Transverse colon (tissue), 4 donors: ENCODE measurements at regions not wholly inside any gene's neighbourhood (a gene's known extent, or its start where the extent isn't known, plus 50 kb on each side); places are given as distances from the start of the nearest gene placed in this dataset.
A peak's percentile ranks its signal among the peaks of the same experiment; 100 is the strongest.

Experiments
- DNase-seq: peaks from one replicate; pipeline ENCODE4 v3.0.0-alpha.2; 2019
- H3K27ac ChIP-seq, 4 donors: fragments of 200-600 bp; sonication (generic); 2 replicates each; pipeline ENCODE4 v1.5.1; 2016 to 2018; ENCODE audit warnings: inconsistent platforms in 4 of 4
- H3K27me3 ChIP-seq: fragments of 200-600 bp; sonication (generic); 2 replicates; pipeline ENCODE4 v1.5.1; 2017; ENCODE audit warnings: inconsistent platforms
- H3K36me3 ChIP-seq, 4 donors: fragments of 200-600 bp; sonication (generic); 2 replicates each; pipeline ENCODE4 v1.5.1; 2017 to 2019; ENCODE audit warnings: inconsistent platforms in 4 of 4
- H3K4me1 ChIP-seq, 4 donors: fragments of 200-600 bp; sonication (generic); 2 replicates each; pipeline ENCODE4 v1.5.1; 2017 to 2020; ENCODE audit warnings: inconsistent platforms in 4 of 4
- H3K4me3 ChIP-seq, 4 donors: fragments of 200-600 bp; sonication (generic); 1 replicate in 1 of 4; 2 replicates in 3 of 4; pipeline versions ENCODE4 v1.5.1 to v1.6.1; 2017 to 2019; ENCODE audit warnings: inconsistent platforms in 4 of 4
- H3K9me3 ChIP-seq, 2 donors: fragments of 200-600 bp; sonication (generic); 2 replicates each; pipeline ENCODE4 v1.5.1; 2017 to 2019; ENCODE audit warnings: inconsistent platforms in 2 of 2
- EP300 ChIP-seq: sonication (generic); formaldehyde crosslinking; IDR thresholded peaks from one replicate; pipeline ENCODE4 v1.6.1; 2017; ENCODE audit warnings: antibody characterized with exemption, low read depth
- POLR2A ChIP-seq: fragments of 450-650 bp; IDR thresholded peaks from one replicate; pipeline ENCODE4 v1.6.1; 2016; ENCODE audit warnings: antibody characterized with exemption, mild to moderate bottlenecking, moderate library complexity
- POLR2AphosphoS5 ChIP-seq, 3 donors: sonication (generic); formaldehyde crosslinking; IDR thresholded peaks; one replicate each; pipeline ENCODE4 v1.6.1; 2016; ENCODE audit warnings: antibody characterized with exemption in 3 of 3
- WGBS, 2 donors: methylation state at CpG; one replicate each; pipeline ENCODE4 v1.1.5; 2018; ENCODE audit warnings: low coverage in 1 of 2; 5-methylcytosine and 5-hydroxymethylcytosine counted together
- in situ Hi-C, 4 donors: fragments of 200-750 bp; cut with MboI; loops; one replicate each; pipeline versions ENCODE4 v1.15.0 to v1.15.1; 2017; ENCODE audit warnings: low sequenced_read_pairs in 3 of 4, low pct_ligation_motif_present in 1 of 4, low pct_unique_long_range_greater_than_20kb in 1 of 4
- intact Hi-C: fragments of 100-400 bp; cut with DNase I; formaldehyde crosslinking; loops from one replicate; pipeline ENCODE4 v1.15.1; 2023; ENCODE audit warnings: low total_unique reads
- TF ChIP-seq, protein P1 (sequence below), 5 experiments: fragments of 200-600 bp in 3 of 5; fragments of 450-650 bp in 2 of 5; sonication (generic) in 3 of 5; IDR thresholded peaks; 1 replicate in 2 of 5; 2 replicates in 3 of 5; pipeline ENCODE4 v1.5.1; 2016 to 2017; ENCODE audit warnings: antibody characterized with exemption in 5 of 5, inconsistent platforms in 3 of 5, mild to moderate bottlenecking in 2 of 5, moderate library complexity in 1 of 5

GRCh38 chr5:145347026-145347616 lies 488.0 kb downstream of the PRELID2 start:
- no peak for DNase-seq
- Histone ChIP-seq H3K27me3 (no peaks in the 10 kb centered on the region), H3K9me3 (no peaks in the 10 kb centered on the region), H3K4me1 (no peaks in the 10 kb centered on the region), H3K27ac (no peak overlapping the region), H3K4me3 (no peak overlapping the region), H3K36me3 (no peaks in the 10 kb centered on the region)
- in situ Hi-C loops = no loop called here
- WGBS, 2 donors = 57 to 60% methylated on average over 4 of the region's 4 CpGs
- no peak for TF ChIP-seq POLR2AphosphoS5 (IDR thresholded peaks at IDR 0.05)
- TF ChIP-seq, protein P1, sequence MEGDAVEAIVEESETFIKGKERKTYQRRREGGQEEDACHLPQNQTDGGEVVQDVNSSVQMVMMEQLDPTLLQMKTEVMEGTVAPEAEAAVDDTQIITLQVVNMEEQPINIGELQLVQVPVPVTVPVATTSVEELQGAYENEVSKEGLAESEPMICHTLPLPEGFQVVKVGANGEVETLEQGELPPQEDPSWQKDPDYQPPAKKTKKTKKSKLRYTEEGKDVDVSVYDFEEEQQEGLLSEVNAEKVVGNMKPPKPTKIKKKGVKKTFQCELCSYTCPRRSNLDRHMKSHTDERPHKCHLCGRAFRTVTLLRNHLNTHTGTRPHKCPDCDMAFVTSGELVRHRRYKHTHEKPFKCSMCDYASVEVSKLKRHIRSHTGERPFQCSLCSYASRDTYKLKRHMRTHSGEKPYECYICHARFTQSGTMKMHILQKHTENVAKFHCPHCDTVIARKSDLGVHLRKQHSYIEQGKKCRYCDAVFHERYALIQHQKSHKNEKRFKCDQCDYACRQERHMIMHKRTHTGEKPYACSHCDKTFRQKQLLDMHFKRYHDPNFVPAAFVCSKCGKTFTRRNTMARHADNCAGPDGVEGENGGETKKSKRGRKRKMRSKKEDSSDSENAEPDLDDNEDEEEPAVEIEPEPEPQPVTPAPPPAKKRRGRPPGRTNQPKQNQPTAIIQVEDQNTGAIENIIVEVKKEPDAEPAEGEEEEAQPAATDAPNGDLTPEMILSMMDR (IDR thresholded peaks at IDR 0.05) = peak in 2 of 5 experiments; percentile 21 to 25
- intact Hi-C loops = no loop called here

- no peaks in the 10 kb centered on the region for H3K27me3 ChIP-seq
- H3K4me3 ChIP-seq = no peak overlapping the region
- in situ Hi-C loops = no loop called here
- no peak overlapping the region for H3K27ac ChIP-seq
- DNase-seq = no peak
- H3K9me3 ChIP-seq = no peaks in the 10 kb centered on the region
- no peaks in the 10 kb centered on the region for H3K4me1 ChIP-seq
- 85 to 100% methylated on average over 1 to 3 of the region's 3 CpGs for WGBS, 2 donors
- TF ChIP-seq POLR2A = no peak
- TF ChIP-seq POLR2AphosphoS5 (IDR thresholded peaks at IDR 0.05) = no peak
- TF ChIP-seq, protein P1 (IDR thresholded peaks at IDR 0.05) = no peak
- no peak for TF ChIP-seq EP300
- intact Hi-C loops = no loop called here
- H3K36me3 ChIP-seq = no peaks in the 10 kb centered on the region
Measured at GRCh38 chr5:145345511-145346287, 489.4 kb downstream of the PRELID2 start.

- Histone ChIP-seq H3K27ac (no peak overlapping the region), H3K27me3 (no peaks in the 10 kb centered on the region), H3K4me3 (no peak overlapping the region), H3K36me3 (no peaks in the 10 kb centered on the region), H3K4me1 (no peaks in the 10 kb centered on the region), H3K9me3 (no peaks in the 10 kb centered on the region)
- DNase-seq = no peak
- in situ Hi-C loops = no loop called here
- TF ChIP-seq POLR2A (no peak), POLR2AphosphoS5 (IDR thresholded peaks at IDR 0.05) (no peak), EP300 (no peak)
- TF ChIP-seq, protein P1 (IDR thresholded peaks at IDR 0.05) = no peak
- intact Hi-C loops = no loop called here
- 58 to 92% methylated on average over 1 of the region's 1 CpG for WGBS, 2 donors
Measured at GRCh38 chr5:145341842-145342241, 493.3 kb downstream of the PRELID2 start.

DNA sequence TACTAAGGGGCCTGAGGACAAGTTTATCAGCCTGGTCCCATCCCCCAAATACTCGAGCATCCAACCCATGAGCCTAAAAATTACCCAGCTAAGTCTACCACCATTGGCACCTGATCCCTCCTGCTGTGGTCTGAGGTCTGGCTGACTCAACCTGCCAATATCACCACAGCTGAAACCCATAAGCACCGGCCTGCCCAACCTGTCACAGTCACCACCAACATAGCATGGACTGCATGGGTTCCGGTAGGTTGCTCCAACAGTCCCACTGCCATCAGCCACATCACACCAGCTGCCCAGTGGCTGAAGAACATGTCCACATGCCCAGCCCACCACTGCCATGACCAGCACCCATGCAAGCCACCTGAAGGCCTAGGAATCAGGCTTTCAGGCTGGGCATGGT lies 495.0 kb downstream of the PRELID2 start:
- no peaks in the 10 kb centered on the region for H3K27me3 ChIP-seq
- intact Hi-C loops (no loop called here), in situ Hi-C loops (no loop called here)
- no peaks in the 10 kb centered on the region for H3K36me3 ChIP-seq
- H3K4me3 ChIP-seq = no peak overlapping the region
- no peak overlapping the region for H3K27ac ChIP-seq
- H3K9me3 ChIP-seq = peaks cover 0 to 5% of the 10 kb centered on the region in 2 donors
- DNase-seq = no peak
- 80% methylated on average over 3 of the region's 3 CpGs; no CpG with 5 or more reads in 1 of the 2 donors for WGBS, 2 donors
- no peaks in the 10 kb centered on the region for H3K4me1 ChIP-seq
- TF ChIP-seq POLR2AphosphoS5 (IDR thresholded peaks at IDR 0.05) (no peak), POLR2A (no peak), EP300 (no peak)
- TF ChIP-seq, protein P1 (IDR thresholded peaks at IDR 0.05) = no peak
